Left lung (tissue), 4 donors: ENCODE measurements at regions not wholly inside any gene's neighbourhood (a gene's known extent, or its start where the extent isn't known, plus 50 kb on each side); places are given as distances from the start of the nearest gene placed in this dataset.

Experiments
- ATAC-seq: fragments of 200-7000 bp; cut with Tn5 transposase; one replicate; pipeline ENCODE4 v1.9.1; 2020; ENCODE audit warnings: moderate library complexity
- DNase-seq, 4 donors: peaks; one replicate each; pipeline ENCODE4 v3.0.0-alpha.2; 2013 to 2020
- H3K27ac ChIP-seq, 2 donors: fragments of 200-600 bp; sonication (generic) in 1 of 2; one replicate each; pipeline versions ENCODE4 v1.5.0 to v1.8.0; 2020 to 2021
- H3K27me3 ChIP-seq, 2 donors: fragments of 200-600 bp; sonication (generic) in 1 of 2; one replicate each; pipeline versions ENCODE4 v1.5.0 to v1.8.0; 2020 to 2021
- H3K36me3 ChIP-seq, 2 donors: fragments of 200-600 bp; sonication (generic) in 1 of 2; one replicate each; pipeline versions ENCODE4 v1.5.0 to v1.8.0; 2020 to 2021
- H3K4me1 ChIP-seq, 2 donors: fragments of 200-600 bp; one replicate each; pipeline ENCODE4 v1.8.0; 2021
- H3K4me3 ChIP-seq, 2 donors: fragments of 200-600 bp; sonication (generic) in 1 of 2; one replicate each; pipeline versions ENCODE4 v1.5.0 to v1.8.0; 2020 to 2021; ENCODE audit warnings: mild to moderate bottlenecking in 1 of 2
- H3K9me3 ChIP-seq, 2 donors: fragments of 200-600 bp; sonication (generic) in 1 of 2; one replicate each; pipeline versions ENCODE4 v1.5.0 to v1.8.0; 2020 to 2021
- intact Hi-C, 2 donors: fragments of 100-400 bp; cut with DNase I; formaldehyde crosslinking; loops; one replicate each; pipeline versions ENCODE4 v1.11.2 to v1.14.2; 2022
- TF ChIP-seq, protein P1 (sequence below), 2 donors: fragments of 200-600 bp; sonication (generic) in 1 of 2; IDR thresholded peaks; one replicate each; pipeline versions ENCODE4 v1.5.0 to v1.8.0; 2021; ENCODE audit warnings: antibody characterized with exemption in 2 of 2
- donor health status: DM: no; HTN: yes; CAD: no.
- donor health status: DM: no; HTN: no; CAD: no.

DNA sequence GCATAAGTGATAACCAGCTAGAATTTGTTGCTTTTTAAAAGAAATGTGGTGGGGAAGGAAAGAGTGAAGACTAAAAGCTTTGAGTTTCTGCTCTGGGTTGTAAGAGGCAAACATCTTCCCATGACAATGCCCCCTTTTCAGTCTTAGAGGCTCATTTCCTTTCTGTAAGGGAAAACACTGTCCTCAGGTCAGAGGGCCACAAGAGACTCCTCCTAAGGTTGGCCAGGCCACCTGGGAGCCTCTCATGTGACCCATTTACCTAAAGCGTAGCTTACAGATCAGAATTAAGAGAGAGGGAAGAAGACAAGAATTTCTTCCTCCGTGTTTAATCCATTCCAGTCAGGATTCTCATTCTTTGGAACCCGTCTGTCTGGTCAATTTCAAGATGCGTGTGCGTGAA lies 220.4 kb upstream of the HEY2 start:
- Histone ChIP-seq H3K4me3 (no peak overlapping the region), H3K27me3 (peaks cover 0 to 32% of the 10 kb centered on the region in 2 donors), H3K36me3 (no peaks in the 10 kb centered on the region), H3K27ac (no peak overlapping the region), H3K4me1 (no peaks in the 10 kb centered on the region), H3K9me3 (no peaks in the 10 kb centered on the region)
- intact Hi-C loops = no loop called here
- DNase-seq (no peak), ATAC-seq (no peak)
- TF ChIP-seq, protein P1, sequence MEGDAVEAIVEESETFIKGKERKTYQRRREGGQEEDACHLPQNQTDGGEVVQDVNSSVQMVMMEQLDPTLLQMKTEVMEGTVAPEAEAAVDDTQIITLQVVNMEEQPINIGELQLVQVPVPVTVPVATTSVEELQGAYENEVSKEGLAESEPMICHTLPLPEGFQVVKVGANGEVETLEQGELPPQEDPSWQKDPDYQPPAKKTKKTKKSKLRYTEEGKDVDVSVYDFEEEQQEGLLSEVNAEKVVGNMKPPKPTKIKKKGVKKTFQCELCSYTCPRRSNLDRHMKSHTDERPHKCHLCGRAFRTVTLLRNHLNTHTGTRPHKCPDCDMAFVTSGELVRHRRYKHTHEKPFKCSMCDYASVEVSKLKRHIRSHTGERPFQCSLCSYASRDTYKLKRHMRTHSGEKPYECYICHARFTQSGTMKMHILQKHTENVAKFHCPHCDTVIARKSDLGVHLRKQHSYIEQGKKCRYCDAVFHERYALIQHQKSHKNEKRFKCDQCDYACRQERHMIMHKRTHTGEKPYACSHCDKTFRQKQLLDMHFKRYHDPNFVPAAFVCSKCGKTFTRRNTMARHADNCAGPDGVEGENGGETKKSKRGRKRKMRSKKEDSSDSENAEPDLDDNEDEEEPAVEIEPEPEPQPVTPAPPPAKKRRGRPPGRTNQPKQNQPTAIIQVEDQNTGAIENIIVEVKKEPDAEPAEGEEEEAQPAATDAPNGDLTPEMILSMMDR (IDR thresholded peaks at IDR 0.05) = no peak

DNA sequence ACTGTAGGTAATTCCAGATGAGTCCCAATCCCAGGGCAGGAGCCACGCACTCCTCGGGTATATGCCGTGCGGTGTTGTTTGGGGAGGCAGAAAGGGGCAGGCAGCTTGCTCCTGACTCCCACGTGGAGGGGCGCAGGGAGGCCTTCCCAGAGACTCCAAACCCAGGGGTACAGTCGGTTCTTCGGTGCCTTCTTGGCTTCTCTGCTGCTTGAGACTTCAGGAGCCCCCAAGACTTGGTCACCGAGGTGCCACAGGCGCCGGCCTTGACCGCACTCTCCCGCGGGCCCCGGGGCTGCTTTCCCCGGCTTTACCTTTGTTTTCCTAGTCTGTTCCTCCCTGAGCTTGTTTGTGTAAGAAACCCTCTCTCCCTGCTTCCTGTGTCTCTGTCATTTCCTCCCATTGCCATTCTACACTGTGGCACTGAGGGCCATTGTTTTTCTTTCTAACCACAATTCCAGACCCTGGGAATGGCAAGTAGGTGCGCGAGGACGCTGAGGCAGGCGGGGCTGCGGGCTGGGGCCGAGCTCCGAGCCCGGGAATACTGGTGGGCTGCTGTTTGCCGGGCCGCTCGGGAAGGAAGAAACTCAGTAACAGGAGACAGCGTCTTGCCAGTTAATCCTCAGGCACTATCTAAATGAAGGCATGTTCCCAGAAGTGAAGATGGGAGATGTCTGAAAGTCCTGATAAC lies 215.6 kb upstream of the HEY2 start:
- intact Hi-C loops = no loop called here
- Histone ChIP-seq H3K4me1 (no peaks in the 10 kb centered on the region), H3K36me3 (no peaks in the 10 kb centered on the region), H3K27me3 (peaks cover 0 to 45% of the 10 kb centered on the region in 2 donors), H3K9me3 (no peaks in the 10 kb centered on the region), H3K4me3 (no peak overlapping the region), H3K27ac (no peak overlapping the region)
- peak in 2 of 4 donors; percentile 6 to 51 for DNase-seq
- ATAC-seq = no peak
- TF ChIP-seq, protein P1 (IDR thresholded peaks at IDR 0.05) = no peak

DNA sequence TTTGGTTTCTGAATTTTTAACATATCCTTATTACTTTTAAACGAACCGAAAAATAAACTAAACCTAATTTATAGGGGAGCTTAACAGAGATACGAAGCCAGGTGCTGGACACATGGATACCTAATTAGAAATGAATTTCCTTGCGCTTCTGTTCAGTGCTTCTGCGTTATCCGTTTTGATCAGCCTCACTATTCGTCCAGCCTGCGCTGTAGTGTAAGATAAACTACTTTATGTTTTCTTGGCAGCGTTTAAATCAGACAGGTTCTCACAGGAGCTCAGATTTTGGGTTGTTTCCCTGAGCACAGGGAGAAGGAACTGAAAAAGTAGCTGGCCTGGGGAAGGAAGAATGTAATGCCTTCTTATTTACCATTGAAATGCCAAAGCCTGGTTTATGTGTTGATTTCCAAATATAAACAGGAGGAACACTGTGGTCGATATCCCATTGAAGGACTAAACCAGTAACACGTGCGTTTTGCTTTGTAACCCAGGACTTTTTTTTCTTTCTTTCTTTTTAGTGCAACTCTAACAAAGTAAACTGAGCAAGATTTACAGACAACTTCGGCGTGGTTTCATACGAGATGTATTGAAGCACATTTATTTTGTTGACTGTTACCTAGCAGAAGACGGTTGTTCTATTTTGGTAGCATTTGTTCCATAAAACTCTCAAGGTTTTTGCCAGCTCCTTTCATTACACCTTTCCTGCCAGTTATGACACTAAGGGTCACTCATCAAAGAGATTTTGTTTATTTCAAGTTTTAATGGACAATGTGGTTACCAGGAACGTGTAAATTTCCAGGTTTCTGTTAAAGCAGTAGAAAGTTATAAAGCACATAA lies 214.8 kb upstream of the HEY2 start:
- H3K4me3 ChIP-seq = no peak overlapping the region
- ATAC-seq = no peak
- TF ChIP-seq, protein P1 (IDR thresholded peaks at IDR 0.05) = no peak

DNA sequence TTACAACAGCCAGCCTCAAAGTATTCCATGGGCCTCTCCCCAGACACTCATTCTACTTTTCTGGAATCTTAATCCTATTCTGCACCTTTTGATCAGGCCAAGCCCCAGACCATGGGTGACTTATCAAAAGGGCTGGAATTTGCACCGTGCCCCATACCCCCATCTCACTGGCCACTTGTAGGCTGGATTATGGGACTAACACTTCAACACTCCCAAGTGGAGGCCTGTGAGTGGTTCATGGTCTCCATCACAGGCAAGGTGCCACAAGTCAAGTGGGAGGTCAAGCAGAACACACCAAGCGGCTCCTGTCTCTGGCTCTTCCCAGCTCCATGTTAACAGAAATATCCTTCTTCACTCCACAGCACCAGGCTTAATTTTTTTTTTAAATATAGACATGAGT lies 212.3 kb upstream of the HEY2 start:
- DNase-seq (no peak), ATAC-seq (no peak)
- Histone ChIP-seq H3K4me1 (no peaks in the 10 kb centered on the region), H3K4me3 (no peak overlapping the region), H3K9me3 (no peaks in the 10 kb centered on the region), H3K36me3 (no peaks in the 10 kb centered on the region), H3K27me3 (peaks cover 0 to 41% of the 10 kb centered on the region in 2 donors), H3K27ac (no peak overlapping the region)
- TF ChIP-seq, protein P1 (IDR thresholded peaks at IDR 0.05) = no peak
- intact Hi-C loops = no loop called here

More for the DNA sequence above, 214.8 kb upstream of the HEY2 start:
- DNase-seq = no peak
- no peaks in the 10 kb centered on the region for H3K36me3 ChIP-seq
- intact Hi-C loops = no loop called here
- no peaks in the 10 kb centered on the region for H3K4me1 ChIP-seq
- H3K27ac ChIP-seq = no peak overlapping the region
- no peaks in the 10 kb centered on the region for H3K9me3 ChIP-seq
- H3K27me3 ChIP-seq = peaks cover 0 to 42% of the 10 kb centered on the region in 2 donors

DNA sequence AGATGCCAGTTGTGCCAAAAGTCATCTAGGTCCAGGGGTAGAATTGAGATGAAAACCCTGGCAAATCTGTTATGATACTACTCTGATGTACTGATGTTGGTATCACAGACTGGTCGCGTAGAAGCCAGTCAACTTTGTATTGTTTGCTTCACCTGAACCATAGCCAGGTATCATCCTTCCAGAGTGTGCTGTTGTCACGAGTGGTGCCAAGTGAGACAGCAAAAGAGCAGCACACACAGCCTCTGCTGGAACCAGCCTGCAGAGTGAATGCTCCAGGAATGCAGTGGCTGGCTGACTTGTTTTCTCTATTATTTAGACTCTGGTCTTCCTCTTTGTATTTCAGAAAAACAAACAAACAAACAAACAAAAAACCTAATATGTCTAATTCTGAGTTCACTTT lies 209.5 kb upstream of the HEY2 start:
- Histone ChIP-seq H3K27ac (no peak overlapping the region), H3K4me1 (no peaks in the 10 kb centered on the region), H3K4me3 (no peak overlapping the region), H3K27me3 (peaks cover 0 to 13% of the 10 kb centered on the region in 2 donors), H3K9me3 (no peaks in the 10 kb centered on the region), H3K36me3 (no peaks in the 10 kb centered on the region)
- TF ChIP-seq, protein P1 (IDR thresholded peaks at IDR 0.05) = no peak
- DNase-seq (no peak), ATAC-seq (no peak)
- intact Hi-C loops = no loop called here
